HCT116 (cell line): ENCODE measurements at regions not wholly inside any gene's neighbourhood (a gene's known extent, or its start where the extent isn't known, plus 50 kb on each side); places are given as distances from the start of the nearest gene placed in this dataset.

ENCODE experiments used
- CBX3 ChIP-seq: IDR thresholded peaks from 2 replicates; pipeline ENCODE4 v1.6.1; 2012; ENCODE audit warnings: low read depth
- EZH2 ChIP-seq: fragments of 200-600 bp; sonication (generic); IDR thresholded peaks from 2 replicates; pipeline ENCODE4 v1.6.1; 2017; ENCODE audit warnings: antibody characterized with exemption, mixed run types
- JUND ChIP-seq: IDR thresholded peaks from 2 replicates; pipeline ENCODE4 v1.6.1; 2012
- POLR2A ChIP-seq: IDR thresholded peaks from 2 replicates; pipeline ENCODE4 v1.7.0; 2011; ENCODE audit warnings: borderline replicate concordance; ENCODE audit not compliant: insufficient read depth, insufficient read length; ENCODE audit errors: extremely low read depth
- POLR2AphosphoS5 ChIP-seq: IDR thresholded peaks from 2 replicates; pipeline ENCODE4 v1.6.1; 2011; ENCODE audit warnings: mild to moderate bottlenecking, low read depth, low read length, moderate library complexity
- SIN3A ChIP-seq: IDR thresholded peaks from 2 replicates; pipeline ENCODE4 v1.6.1; 2012; ENCODE audit warnings: low read depth
- SRF ChIP-seq: IDR thresholded peaks from 2 replicates; pipeline ENCODE4 v1.6.1; 2012; ENCODE audit warnings: low read depth
- YY1 ChIP-seq: IDR thresholded peaks from 2 replicates; pipeline ENCODE4 v1.6.1; 2011; ENCODE audit warnings: low read length, low read depth, moderate library complexity, mild to moderate bottlenecking; ENCODE audit not compliant: insufficient replicate concordance; ENCODE audit errors: extremely low read depth
- ZNF274 ChIP-seq: fragments of 200-500 bp; sonication (Bioruptor generic); IDR thresholded peaks from 2 replicates; pipeline ENCODE4 v1.6.1; 2014; ENCODE audit warnings: mild to moderate bottlenecking, low read depth, low read length, inconsistent platforms
- TF ChIP-seq, protein P1 (sequence below), 3 experiments: fragments of 200-600 bp in 1 of 3; sonication (generic) in 1 of 3; IDR thresholded peaks in 2 of 3; conservative IDR thresholded peaks in 1 of 3; 2 replicates each; pipeline ENCODE4 v1.5.1; 2012 to 2017; ENCODE audit warnings: low read depth in 2 of 3, low read length in 2 of 3, antibody characterized with exemption in 1 of 3, borderline replicate concordance in 1 of 3, control low read depth in 1 of 3, mild to moderate bottlenecking in 1 of 3, mixed read lengths in 1 of 3, mixed run types in 1 of 3, moderate library complexity in 1 of 3; ENCODE audit not compliant: insufficient read depth in 1 of 3
- TF ChIP-seq, protein P2 (sequence below): IDR thresholded peaks from 2 replicates; pipeline ENCODE4 v1.6.1; 2012
- TF ChIP-seq, protein P3 (sequence below): IDR thresholded peaks from 2 replicates; pipeline ENCODE4 v1.6.1; 2012; ENCODE audit warnings: low read depth
- TF ChIP-seq, protein P4 (sequence below): IDR thresholded peaks from 2 replicates; pipeline ENCODE4 v1.6.1; 2011; ENCODE audit warnings: mild to moderate bottlenecking, low read length, moderate library complexity; ENCODE audit not compliant: insufficient replicate concordance; ENCODE audit errors: extremely low read depth

DNA sequence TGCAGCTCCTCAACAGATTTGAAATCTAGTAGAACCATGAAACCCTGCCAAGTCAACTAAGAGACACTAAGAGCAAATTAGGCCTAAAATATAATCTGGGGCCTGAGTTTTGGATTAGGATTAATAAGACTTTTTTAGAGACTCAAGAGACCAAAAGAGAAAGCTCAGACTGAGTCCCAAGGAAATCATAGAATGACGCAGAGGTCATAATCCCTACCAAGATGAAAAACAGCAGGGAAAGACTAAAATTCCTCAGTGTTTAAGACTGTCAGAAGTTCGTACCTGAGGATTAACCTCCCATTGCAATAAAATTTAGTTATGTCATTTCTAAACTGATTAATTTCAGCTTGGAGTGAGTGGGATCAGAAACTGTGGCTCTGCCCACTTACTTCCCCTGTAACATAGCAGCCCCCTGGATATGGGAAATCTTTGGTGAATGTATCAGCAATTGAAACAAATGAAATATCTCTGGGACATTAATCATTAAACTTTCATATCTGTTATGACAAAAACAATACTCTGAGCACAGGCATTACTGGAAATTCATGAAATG lies 200.3 kb downstream of the EDN1 start:
- TF ChIP-seq, protein P1, sequence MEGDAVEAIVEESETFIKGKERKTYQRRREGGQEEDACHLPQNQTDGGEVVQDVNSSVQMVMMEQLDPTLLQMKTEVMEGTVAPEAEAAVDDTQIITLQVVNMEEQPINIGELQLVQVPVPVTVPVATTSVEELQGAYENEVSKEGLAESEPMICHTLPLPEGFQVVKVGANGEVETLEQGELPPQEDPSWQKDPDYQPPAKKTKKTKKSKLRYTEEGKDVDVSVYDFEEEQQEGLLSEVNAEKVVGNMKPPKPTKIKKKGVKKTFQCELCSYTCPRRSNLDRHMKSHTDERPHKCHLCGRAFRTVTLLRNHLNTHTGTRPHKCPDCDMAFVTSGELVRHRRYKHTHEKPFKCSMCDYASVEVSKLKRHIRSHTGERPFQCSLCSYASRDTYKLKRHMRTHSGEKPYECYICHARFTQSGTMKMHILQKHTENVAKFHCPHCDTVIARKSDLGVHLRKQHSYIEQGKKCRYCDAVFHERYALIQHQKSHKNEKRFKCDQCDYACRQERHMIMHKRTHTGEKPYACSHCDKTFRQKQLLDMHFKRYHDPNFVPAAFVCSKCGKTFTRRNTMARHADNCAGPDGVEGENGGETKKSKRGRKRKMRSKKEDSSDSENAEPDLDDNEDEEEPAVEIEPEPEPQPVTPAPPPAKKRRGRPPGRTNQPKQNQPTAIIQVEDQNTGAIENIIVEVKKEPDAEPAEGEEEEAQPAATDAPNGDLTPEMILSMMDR (IDR thresholded peaks at IDR 0.05 in 2 of 3, conservative IDR thresholded peaks at IDR 0.05 in 1 of 3; ENCODE audit: borderline replicate concordance in 1 of 3, insufficient read depth in 1 of 3, low read depth in 2 of 3, low read length in 2 of 3), result no peak
- TF ChIP-seq YY1, result no peak
- TF ChIP-seq, protein P2, sequence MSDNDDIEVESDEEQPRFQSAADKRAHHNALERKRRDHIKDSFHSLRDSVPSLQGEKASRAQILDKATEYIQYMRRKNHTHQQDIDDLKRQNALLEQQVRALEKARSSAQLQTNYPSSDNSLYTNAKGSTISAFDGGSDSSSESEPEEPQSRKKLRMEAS, result no peak
- TF ChIP-seq, protein P3, sequence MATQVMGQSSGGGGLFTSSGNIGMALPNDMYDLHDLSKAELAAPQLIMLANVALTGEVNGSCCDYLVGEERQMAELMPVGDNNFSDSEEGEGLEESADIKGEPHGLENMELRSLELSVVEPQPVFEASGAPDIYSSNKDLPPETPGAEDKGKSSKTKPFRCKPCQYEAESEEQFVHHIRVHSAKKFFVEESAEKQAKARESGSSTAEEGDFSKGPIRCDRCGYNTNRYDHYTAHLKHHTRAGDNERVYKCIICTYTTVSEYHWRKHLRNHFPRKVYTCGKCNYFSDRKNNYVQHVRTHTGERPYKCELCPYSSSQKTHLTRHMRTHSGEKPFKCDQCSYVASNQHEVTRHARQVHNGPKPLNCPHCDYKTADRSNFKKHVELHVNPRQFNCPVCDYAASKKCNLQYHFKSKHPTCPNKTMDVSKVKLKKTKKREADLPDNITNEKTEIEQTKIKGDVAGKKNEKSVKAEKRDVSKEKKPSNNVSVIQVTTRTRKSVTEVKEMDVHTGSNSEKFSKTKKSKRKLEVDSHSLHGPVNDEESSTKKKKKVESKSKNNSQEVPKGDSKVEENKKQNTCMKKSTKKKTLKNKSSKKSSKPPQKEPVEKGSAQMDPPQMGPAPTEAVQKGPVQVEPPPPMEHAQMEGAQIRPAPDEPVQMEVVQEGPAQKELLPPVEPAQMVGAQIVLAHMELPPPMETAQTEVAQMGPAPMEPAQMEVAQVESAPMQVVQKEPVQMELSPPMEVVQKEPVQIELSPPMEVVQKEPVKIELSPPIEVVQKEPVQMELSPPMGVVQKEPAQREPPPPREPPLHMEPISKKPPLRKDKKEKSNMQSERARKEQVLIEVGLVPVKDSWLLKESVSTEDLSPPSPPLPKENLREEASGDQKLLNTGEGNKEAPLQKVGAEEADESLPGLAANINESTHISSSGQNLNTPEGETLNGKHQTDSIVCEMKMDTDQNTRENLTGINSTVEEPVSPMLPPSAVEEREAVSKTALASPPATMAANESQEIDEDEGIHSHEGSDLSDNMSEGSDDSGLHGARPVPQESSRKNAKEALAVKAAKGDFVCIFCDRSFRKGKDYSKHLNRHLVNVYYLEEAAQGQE, result no peak
- TF ChIP-seq EZH2, result no peak
- TF ChIP-seq POLR2A, result no peak
- TF ChIP-seq POLR2AphosphoS5, result no peak
- TF ChIP-seq SRF, result no peak
- TF ChIP-seq ZNF274, result no peak
- no peak for TF ChIP-seq CBX3
- TF ChIP-seq, protein P4, sequence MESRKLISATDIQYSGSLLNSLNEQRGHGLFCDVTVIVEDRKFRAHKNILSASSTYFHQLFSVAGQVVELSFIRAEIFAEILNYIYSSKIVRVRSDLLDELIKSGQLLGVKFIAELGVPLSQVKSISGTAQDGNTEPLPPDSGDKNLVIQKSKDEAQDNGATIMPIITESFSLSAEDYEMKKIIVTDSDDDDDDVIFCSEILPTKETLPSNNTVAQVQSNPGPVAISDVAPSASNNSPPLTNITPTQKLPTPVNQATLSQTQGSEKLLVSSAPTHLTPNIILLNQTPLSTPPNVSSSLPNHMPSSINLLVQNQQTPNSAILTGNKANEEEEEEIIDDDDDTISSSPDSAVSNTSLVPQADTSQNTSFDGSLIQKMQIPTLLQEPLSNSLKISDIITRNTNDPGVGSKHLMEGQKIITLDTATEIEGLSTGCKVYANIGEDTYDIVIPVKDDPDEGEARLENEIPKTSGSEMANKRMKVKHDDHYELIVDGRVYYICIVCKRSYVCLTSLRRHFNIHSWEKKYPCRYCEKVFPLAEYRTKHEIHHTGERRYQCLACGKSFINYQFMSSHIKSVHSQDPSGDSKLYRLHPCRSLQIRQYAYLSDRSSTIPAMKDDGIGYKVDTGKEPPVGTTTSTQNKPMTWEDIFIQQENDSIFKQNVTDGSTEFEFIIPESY, result no peak
- no peak for TF ChIP-seq SIN3A
- no peak for TF ChIP-seq JUND
